WERI-Rb-1 (cell line): ENCODE measurements at regions not wholly inside any gene's neighbourhood (a gene's known extent, or its start where the extent isn't known, plus 50 kb on each side); places are given as distances from the start of the nearest gene placed in this dataset.
A peak's percentile ranks its signal among the peaks of the same experiment; 100 is the strongest.

Experiments used
- DNase-seq: peaks from one replicate; pipeline ENCODE4 v3.0.0-alpha.2; 2020
- H3K27ac ChIP-seq: fragments of 250-450 bp; sonication (Bioruptor Pico); 2 replicates; pipeline ENCODE4 v1.5.1; 2020; ENCODE audit warnings: mild to moderate bottlenecking, moderate library complexity
- H3K27me3 ChIP-seq: fragments of 250-450 bp; sonication (Bioruptor Pico); 2 replicates; pipeline ENCODE4 v1.5.1; 2021; ENCODE audit warnings: mild to moderate bottlenecking, low read depth, moderate library complexity; ENCODE audit not compliant: insufficient read depth, severe bottlenecking
- H3K36me3 ChIP-seq: fragments of 250-450 bp; sonication (Bioruptor Pico); 2 replicates; pipeline ENCODE4 v1.5.1; 2020; ENCODE audit warnings: mild to moderate bottlenecking, moderate library complexity
- H3K4me3 ChIP-seq: 2 replicates; pipeline ENCODE4 v1.5.1; 2011; ENCODE audit warnings: low read depth, mild to moderate bottlenecking, control low read depth, low read length
- H3K9me3 ChIP-seq: fragments of 250-450 bp; sonication (Bioruptor Pico); 2 replicates; pipeline ENCODE4 v1.5.1; 2021; ENCODE audit warnings: mild to moderate bottlenecking, moderate library complexity; ENCODE audit not compliant: severe bottlenecking
- TF ChIP-seq, protein P1 (sequence below): IDR thresholded peaks from 2 replicates; pipeline ENCODE4 v1.5.1; 2011; ENCODE audit warnings: low read depth, mild to moderate bottlenecking, control low read depth, inconsistent platforms, low read length

GRCh38 chr6:56897789-56898529 lies 56.9 kb upstream of the BEND6 start:
- TF ChIP-seq, protein P1, sequence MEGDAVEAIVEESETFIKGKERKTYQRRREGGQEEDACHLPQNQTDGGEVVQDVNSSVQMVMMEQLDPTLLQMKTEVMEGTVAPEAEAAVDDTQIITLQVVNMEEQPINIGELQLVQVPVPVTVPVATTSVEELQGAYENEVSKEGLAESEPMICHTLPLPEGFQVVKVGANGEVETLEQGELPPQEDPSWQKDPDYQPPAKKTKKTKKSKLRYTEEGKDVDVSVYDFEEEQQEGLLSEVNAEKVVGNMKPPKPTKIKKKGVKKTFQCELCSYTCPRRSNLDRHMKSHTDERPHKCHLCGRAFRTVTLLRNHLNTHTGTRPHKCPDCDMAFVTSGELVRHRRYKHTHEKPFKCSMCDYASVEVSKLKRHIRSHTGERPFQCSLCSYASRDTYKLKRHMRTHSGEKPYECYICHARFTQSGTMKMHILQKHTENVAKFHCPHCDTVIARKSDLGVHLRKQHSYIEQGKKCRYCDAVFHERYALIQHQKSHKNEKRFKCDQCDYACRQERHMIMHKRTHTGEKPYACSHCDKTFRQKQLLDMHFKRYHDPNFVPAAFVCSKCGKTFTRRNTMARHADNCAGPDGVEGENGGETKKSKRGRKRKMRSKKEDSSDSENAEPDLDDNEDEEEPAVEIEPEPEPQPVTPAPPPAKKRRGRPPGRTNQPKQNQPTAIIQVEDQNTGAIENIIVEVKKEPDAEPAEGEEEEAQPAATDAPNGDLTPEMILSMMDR, result no peak
- H3K9me3 ChIP-seq, result peaks cover 3% of the 10 kb centered on the region

DNA sequence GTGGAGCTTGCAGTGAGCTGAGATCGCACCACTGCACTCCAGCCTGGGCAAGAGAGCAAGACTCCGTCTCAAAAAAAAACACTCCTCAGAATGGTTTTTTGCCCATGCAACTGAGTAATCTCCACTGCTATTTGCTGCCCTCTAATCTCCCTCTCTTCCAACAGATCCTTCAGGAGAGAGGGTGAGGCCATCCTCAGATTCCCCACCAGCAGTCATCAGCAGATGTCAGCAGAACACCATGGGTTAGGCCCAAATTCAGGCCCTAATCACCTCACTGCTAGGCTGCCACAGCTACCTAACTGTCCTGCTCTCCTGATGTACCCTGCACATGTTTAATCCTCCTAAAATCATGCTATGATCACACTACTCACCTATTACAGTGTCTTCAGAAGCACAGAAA lies 63.2 kb upstream of the BEND6 start:
- no peaks in the 10 kb centered on the region for H3K27me3 ChIP-seq
- no peak overlapping the region for H3K4me3 ChIP-seq
- no peaks in the 10 kb centered on the region for H3K36me3 ChIP-seq
- no peak overlapping the region for H3K27ac ChIP-seq
- peak; percentile 53 for DNase-seq
- TF ChIP-seq, protein P1, result peak; percentile 62
- peaks cover 3% of the 10 kb centered on the region for H3K9me3 ChIP-seq

More at GRCh38 chr6:56897789-56898529, 56.9 kb upstream of the BEND6 start:
- Histone ChIP-seq H3K36me3 (no peaks in the 10 kb centered on the region), H3K27ac (no peak overlapping the region), H3K27me3 (no peaks in the 10 kb centered on the region), H3K4me3 (no peak overlapping the region)
- no peak for DNase-seq

GRCh38 chr6:56890683-56891429 lies 64.1 kb upstream of the BEND6 start:
- H3K4me3 ChIP-seq, result no peak overlapping the region
- TF ChIP-seq, protein P1, result no peak
- peaks cover 3% of the 10 kb centered on the region for H3K9me3 ChIP-seq
- no peaks in the 10 kb centered on the region for H3K36me3 ChIP-seq
- H3K27me3 ChIP-seq, result no peaks in the 10 kb centered on the region
- no peak for DNase-seq
- no peak overlapping the region for H3K27ac ChIP-seq

- no peaks in the 10 kb centered on the region for H3K27me3 ChIP-seq
- H3K4me3 ChIP-seq, result no peak overlapping the region
- no peak for DNase-seq
- TF ChIP-seq, protein P1, result no peak
- no peaks in the 10 kb centered on the region for H3K36me3 ChIP-seq
- peaks cover 3% of the 10 kb centered on the region for H3K9me3 ChIP-seq
- H3K27ac ChIP-seq, result no peak overlapping the region
Measured at GRCh38 chr6:56890066-56890465, 64.8 kb upstream of the BEND6 start.

DNA sequence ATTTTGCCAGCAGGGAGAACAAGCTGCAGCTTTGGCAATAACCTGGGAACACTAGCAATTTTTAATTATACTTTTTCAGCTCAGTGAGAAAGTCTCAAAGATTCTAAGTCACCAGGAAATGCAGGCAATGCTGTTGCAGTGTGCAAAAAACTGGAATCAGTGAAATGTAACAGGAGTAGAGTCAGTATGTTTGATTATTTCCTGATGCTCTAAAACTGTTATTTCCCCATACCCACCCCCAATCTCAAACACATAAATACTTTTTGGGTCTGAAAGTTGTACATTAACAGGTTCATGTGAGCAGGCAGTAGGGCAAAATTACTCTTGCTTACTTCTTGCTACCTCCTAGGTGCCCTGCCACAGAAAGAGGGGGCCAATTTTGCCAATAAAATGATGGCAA lies 65.4 kb upstream of the BEND6 start:
- no peak for DNase-seq
- peaks cover 3% of the 10 kb centered on the region for H3K9me3 ChIP-seq
- no peak overlapping the region for H3K4me3 ChIP-seq
- no peaks in the 10 kb centered on the region for H3K36me3 ChIP-seq
- H3K27ac ChIP-seq, result no peak overlapping the region
- TF ChIP-seq, protein P1, result no peak
- H3K27me3 ChIP-seq, result no peaks in the 10 kb centered on the region
